A673 (cell line): ENCODE measurements at regions not wholly inside any gene's neighbourhood (a gene's known extent, or its start where the extent isn't known, plus 50 kb on each side); places are given as distances from the start of the nearest gene placed in this dataset.

Experiments
- EZH2 ChIP-seq: fragments of 200-600 bp; sonication (generic); IDR thresholded peaks from 2 replicates; pipeline ENCODE4 v1.6.1; 2017; ENCODE audit warnings: borderline replicate concordance, low read depth, mild to moderate bottlenecking, mixed read lengths, antibody characterized with exemption, low read length; ENCODE audit not compliant: poor library complexity, severe bottlenecking
- TF ChIP-seq, protein P1 (sequence below): fragments of 300-800, 200-600 bp; sonication (generic); conservative IDR thresholded peaks from 2 replicates; pipeline ENCODE4 v1.5.1; 2017; ENCODE audit warnings: low read depth, mild to moderate bottlenecking, antibody characterized with exemption, low read length, moderate library complexity, mixed read lengths

DNA sequence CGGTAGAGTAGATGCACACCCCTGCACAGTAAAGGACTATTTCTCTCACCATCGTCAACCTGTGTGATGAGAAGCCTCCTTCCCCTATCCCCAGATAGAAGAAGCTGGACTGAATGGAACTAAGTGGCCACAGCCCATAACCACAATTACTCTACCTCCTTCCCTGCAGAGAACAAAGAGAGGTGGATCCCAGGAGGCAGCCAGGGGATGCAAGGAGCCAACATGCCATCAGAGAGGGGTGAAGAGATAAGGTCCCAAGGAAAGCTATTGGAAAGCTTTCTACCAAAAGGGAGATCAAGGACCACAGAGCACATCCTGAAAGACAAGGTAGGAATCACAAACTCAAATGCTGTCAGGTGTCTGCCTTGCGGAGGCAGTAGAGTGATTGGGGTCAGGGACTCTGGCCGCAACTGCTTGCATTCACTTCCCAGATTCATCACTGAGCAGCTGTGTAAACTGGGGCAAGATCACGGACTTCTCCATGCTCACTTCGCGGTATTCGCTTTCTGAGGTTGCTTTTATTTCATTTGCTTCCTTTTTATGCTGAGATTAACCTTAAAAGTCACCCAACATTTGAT, 81.6 kb upstream of the MYO3A start:
- no peak for TF ChIP-seq EZH2
- TF ChIP-seq, protein P1, sequence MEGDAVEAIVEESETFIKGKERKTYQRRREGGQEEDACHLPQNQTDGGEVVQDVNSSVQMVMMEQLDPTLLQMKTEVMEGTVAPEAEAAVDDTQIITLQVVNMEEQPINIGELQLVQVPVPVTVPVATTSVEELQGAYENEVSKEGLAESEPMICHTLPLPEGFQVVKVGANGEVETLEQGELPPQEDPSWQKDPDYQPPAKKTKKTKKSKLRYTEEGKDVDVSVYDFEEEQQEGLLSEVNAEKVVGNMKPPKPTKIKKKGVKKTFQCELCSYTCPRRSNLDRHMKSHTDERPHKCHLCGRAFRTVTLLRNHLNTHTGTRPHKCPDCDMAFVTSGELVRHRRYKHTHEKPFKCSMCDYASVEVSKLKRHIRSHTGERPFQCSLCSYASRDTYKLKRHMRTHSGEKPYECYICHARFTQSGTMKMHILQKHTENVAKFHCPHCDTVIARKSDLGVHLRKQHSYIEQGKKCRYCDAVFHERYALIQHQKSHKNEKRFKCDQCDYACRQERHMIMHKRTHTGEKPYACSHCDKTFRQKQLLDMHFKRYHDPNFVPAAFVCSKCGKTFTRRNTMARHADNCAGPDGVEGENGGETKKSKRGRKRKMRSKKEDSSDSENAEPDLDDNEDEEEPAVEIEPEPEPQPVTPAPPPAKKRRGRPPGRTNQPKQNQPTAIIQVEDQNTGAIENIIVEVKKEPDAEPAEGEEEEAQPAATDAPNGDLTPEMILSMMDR = no peak
